GM23248 (cell line): ENCODE measurements at regions not wholly inside any gene's neighbourhood (a gene's known extent, or its start where the extent isn't known, plus 50 kb on each side); places are given as distances from the start of the nearest gene placed in this dataset.

Experiments used
- EZH2 ChIP-seq: fragments of 200-600 bp; sonication (generic); IDR thresholded peaks from 2 replicates; pipeline ENCODE4 v1.6.1; 2018; ENCODE audit warnings: antibody characterized with exemption, mild to moderate bottlenecking; ENCODE audit not compliant: insufficient read depth, poor library complexity, severe bottlenecking
- EZH2phosphoT487 ChIP-seq: fragments of 200-600 bp; sonication (generic); IDR thresholded peaks from 2 replicates; pipeline ENCODE4 v1.6.1; 2018; ENCODE audit warnings: antibody characterized with exemption, moderate library complexity, mild to moderate bottlenecking, low read depth; ENCODE audit not compliant: insufficient read depth

DNA sequence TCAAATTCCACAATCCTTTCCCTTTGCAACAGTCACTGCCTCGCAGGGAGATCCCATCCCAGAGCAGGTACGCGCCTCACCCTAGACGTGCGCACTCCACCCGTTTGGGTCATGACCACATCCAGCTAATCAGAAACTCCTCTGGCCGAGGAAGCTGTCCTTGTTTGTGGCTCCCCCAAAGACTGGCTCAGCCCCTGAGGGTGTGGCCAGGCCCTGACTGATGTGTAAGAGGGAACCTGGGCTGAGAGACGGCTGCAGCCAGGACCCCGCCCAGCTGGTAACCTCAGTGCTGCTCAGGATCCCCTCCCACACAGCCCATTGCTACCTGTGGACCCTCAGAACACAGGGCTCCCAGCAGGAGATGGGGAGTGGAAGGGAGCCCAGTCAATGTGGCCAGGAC, 183.2 kb upstream of the SFSWAP start:
- TF ChIP-seq EZH2 (no peak), EZH2phosphoT487 (no peak)
